NCI-H2171 (cell line): ENCODE measurements at regions not wholly inside any gene's neighbourhood (a gene's known extent, or its start where the extent isn't known, plus 50 kb on each side); places are given as distances from the start of the nearest gene placed in this dataset.

Experiments used
- DNase-seq: peaks from one replicate; lab custom pipeline; 2025; lab: John Stamatoyannopoulos, UW

GRCh38 chr11:106331176-106331575 lies 253.7 kb downstream of the AASDHPPT start:
- no peak for DNase-seq

DNA sequence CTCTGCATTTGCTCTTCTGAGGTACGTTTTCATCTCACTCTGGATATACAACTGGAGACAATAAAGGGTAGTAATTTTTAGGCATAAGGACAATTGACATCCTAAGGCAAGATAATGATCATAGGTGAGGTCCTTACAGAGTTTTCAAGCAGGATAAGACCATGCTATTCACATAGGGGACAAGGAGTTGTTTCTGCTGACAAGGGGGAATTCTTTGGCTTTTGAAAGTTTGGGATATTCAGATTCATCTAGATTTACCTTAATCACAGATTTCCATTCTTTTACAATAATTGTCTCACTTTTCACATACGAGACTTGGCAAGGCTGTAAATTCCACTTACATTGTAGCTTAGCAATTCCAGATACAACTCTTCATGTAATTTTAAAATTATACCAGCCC lies 256.2 kb downstream of the AASDHPPT start:
- DNase-seq, result no peak

DNA sequence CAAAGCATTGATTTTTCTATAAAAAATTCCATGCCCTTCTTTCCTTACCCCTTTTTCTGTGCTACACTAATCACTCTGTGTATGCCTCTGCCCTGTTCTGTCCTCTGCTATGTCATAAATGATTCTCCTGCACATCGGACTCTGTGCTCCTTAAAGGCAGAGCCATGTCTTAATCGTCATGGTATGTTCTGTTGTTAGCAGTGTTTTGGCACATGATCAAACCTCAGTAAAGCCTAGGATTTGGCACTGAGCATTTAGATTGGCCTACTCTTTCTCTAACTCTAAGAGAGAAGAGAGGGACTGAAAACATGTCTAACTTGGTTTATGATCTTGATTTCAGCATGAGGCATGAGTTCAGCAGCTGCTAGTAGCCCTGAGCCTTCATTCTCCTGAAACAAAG lies 266.9 kb downstream of the AASDHPPT start:
- no peak for DNase-seq

- no peak for DNase-seq
Observed at GRCh38 chr11:106344966-106345365, 267.5 kb downstream of the AASDHPPT start.

DNA sequence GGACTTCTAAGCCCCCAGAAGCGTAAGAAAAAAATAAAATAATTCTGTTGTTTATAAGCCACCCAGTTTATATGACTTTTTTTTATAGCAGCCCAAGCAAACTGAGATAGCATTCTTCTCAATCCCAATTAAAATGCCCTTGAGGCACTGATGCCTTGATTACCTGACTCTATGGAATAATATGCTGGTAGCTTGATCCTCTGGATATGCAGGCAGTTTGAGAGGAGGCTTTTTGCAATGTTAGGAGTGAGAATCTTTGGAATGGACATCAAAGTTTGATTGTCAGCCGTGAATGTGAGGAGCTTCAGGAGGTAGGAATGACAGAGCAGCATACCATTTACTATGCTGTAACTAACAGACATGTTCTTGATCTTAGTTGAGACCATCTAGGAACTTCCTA lies 275.6 kb downstream of the AASDHPPT start:
- DNase-seq, result no peak

DNA sequence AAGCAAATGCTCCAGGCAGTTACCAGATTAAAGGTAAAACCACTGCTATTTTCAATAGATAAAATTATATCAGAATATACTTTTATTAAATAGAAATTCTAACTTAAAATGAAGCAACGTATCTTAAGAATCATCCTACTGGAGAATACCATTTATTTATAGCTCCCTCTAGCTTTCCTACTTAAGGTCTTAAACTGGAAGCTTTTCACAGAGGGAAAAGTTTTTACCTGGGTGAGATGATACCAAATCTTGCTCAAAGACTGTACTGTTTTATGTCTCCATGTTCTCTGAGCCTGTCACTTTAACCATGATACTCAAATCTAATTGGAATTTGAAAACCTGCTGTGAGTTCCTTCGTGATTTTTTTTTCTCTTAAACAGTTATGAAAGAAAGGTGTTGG lies 291.8 kb downstream of the AASDHPPT start:
- no peak for DNase-seq

DNA sequence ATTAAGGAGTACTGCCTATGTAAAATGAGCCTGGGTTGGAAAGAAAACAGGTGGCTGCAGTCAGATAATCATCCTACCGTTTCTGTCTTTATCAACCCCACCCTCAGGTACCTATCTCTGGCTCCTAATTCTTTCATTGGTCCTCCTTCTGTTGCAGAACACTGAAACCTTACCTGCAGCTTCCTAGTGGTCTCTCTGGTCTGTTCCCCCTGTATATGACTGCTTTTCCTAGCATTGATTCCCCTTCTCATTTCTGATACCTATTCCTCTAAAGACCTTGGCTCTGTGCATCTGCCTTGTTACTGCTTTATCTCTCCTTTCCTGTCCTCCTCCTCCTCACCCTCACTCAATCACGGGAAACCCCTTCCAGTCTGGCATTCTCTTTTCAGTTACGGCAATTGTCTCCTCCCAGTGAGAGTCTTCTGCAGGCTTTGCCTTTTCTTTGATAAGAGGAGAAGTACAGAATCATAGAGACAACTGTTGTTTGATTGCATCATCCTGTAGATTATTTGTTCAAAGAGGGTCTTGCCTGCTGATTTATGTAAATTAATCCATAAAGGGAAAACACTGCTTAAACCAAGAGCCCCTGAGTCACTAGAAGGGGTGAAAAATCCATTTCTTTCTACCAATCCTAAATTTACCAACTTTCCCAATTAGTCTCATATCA lies 301.2 kb downstream of the AASDHPPT start:
- DNase-seq, result no peak

DNA sequence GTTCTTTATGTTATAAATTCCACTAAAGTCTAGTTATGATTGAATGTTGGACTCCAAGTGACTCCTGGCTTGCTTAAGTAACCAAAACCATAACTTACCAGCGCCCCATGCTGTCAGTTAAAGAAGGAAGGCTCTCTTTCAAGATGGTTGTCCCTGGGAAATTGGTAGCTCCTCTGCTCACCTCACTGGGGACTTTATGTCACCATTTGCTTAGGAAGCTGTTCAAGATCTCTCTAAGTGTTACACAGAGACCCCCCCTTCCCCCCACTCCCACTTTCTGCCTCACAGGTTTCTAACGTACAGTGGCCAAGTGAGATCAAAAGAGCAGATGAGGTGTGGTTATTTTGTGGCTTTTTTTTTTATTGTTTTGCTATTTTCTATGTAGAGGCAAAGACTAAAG lies 301.8 kb downstream of the AASDHPPT start:
- DNase-seq, result no peak

- DNase-seq, result no peak
Observed at GRCh38 chr11:106379712-106380111, 302.2 kb downstream of the AASDHPPT start.

DNA sequence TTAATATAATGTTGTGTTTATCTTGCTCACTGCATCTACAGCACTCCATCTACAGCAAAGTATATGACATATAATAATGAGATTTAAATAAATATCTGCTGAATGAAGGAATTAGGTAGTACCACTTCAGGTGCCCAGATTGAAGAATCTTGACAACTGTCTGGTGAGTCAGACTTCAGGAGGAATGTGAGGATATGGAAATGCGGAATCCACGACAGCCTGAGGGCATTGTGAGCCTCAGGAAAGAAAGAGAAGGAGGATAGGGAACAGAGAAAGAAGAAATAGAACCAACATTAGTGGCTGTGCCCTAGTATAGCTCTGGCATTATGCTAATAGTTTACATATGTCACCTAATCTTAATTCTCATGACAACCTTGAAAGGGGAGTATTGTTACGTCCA lies 304.4 kb downstream of the AASDHPPT start:
- no peak for DNase-seq

DNA sequence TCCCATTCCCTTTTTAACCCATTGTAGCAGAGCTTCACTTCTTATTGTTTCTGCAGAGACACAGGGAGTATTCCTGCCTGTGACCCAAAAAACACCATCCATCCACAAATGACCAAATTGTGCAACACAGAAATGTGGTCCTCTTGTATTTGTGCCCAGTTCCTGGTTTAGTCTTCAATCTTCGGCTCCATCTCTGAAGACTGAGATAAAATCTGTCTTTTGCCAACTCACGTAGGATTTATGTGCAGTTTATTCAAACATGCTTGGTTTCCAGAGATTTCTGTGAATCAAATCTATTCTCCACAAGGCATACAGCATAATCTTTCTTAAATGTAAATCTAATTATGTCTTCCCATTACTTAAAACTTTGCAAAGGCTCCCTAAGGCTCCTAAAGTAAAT lies 307.0 kb downstream of the AASDHPPT start:
- DNase-seq, result no peak

GRCh38 chr11:106386519-106386918 lies 309.1 kb downstream of the AASDHPPT start:
- no peak for DNase-seq

DNA sequence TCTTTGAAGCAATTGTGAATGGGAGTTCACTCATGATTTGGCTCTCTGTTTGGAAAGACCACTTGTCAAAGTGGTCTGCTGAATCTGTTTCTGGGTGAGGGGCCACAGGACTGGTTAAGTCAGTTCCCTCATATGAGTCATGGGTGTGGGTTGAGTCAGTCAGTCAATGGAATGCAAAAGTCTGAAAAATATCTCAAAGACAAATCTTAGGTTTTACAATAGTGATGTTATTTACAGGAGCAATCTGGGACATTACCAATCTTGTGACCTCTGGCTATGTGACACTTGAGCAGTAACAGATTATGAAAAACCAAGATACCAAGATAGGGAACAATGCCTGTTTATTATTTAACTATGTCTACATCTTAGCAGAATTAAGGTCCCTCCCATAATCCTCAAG lies 311.6 kb downstream of the AASDHPPT start:
- DNase-seq, result no peak

- DNase-seq, result no peak
Observed at GRCh38 chr11:106390078-106390477, 312.6 kb downstream of the AASDHPPT start.

GRCh38 chr11:106391771-106392420 lies 314.4 kb downstream of the AASDHPPT start:
- DNase-seq, result no peak

GRCh38 chr11:106395716-106396349 lies 318.4 kb downstream of the AASDHPPT start:
- DNase-seq, result no peak

GRCh38 chr11:106397787-106398501 lies 320.5 kb downstream of the AASDHPPT start:
- no peak for DNase-seq

GRCh38 chr11:106398502-106399075 lies 321.1 kb downstream of the AASDHPPT start:
- no peak for DNase-seq

GRCh38 chr11:106399076-106399511 lies 321.6 kb downstream of the AASDHPPT start:
- DNase-seq, result no peak

- DNase-seq, result no peak
Observed at GRCh38 chr11:106399624-106400023, 322.2 kb downstream of the AASDHPPT start.

DNA sequence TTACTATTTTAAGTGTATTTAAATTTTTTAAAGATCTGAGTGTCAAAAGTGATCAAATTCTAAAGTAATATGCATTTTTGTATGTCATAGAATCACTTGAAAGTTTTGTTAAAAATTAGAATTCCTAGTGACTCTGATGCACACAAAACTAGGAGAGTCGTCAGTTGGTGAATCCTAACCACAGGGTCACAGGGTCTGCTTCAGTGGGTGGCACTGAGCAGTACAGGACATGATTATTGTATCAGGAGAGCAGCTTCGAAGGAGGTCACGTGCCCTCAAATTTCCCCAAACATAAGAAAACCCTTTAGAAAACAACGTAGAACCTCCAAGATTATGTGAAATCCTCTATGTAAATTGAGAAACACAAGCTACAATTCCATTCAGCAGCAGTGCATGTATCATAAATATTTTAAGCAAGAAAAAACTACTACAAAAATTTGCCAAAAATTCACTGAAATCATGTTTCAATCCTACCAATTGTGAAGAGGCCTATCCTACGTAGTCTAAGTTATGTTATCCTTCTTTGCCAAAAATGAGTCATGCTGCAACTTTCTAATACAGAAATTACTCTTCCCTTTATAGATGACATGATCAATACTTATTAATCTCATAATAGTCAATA lies 323.6 kb downstream of the AASDHPPT start:
- DNase-seq, result no peak

DNA sequence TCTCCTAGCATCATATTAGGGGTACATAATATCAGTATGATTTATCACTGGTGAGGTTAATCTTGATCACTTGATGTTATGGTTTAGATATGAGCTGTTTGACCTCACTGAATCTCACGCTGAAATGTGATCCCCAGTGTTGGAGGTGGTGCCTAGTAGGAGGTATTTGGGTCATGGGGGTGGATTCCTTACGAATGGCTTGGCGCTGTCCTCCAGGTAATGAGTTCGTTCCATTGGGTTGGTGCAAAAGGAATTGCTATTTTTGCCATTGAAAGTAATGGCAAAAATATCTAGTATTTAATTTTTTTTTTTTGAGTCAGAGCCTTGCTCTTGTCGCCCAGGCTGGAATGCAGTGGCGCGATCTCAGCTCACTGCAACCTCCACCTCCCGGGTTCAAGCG lies 326.3 kb downstream of the AASDHPPT start:
- no peak for DNase-seq
